Bone marrow (tissue), 2 donors: ENCODE measurements at regions not wholly inside any gene's neighbourhood (a gene's known extent, or its start where the extent isn't known, plus 50 kb on each side); places are given as distances from the start of the nearest gene placed in this dataset.
"Not testable (repeated sequence)": the region's sequence is repeated elsewhere in the genome, so short reads cannot be mapped to it uniquely, and the experiment has no call there.

Source experiments
- DNase-seq, 2 donors: peaks; one replicate each; lab custom pipeline; 2025; lab: John Stamatoyannopoulos, UW

- not testable (repeated sequence) for DNase-seq
Measured at GRCh38 chr7:136419740-136420139, 442.6 kb upstream of the MTPN start.

DNA sequence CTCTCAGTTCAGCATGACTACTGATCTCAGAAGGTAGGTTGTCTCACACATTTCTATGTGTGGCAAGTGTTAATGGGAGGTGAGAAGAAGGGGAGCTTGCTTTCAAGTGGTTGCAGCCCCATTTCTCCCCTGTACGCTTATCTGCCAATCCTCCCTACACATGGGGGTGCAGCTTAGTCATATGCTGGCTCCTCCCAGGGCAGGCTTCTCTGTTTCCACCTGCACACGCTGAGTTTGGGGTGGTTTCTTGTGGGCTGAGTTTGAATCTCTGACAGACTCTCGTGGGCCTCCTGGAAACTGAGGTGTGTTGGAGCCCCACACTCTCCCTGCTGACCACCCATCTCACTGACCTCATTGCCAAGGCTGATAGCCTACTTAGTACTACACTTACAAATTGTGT, 435.8 kb upstream of the MTPN start:
- DNase-seq, result no peak

GRCh38 chr7:136405931-136406777, 429.0 kb upstream of the MTPN start:
- peak in 1 of 2 donors; percentile 13 for DNase-seq

- DNase-seq, result no peak
Measured at GRCh38 chr7:136403591-136403990, 426.4 kb upstream of the MTPN start.

DNA sequence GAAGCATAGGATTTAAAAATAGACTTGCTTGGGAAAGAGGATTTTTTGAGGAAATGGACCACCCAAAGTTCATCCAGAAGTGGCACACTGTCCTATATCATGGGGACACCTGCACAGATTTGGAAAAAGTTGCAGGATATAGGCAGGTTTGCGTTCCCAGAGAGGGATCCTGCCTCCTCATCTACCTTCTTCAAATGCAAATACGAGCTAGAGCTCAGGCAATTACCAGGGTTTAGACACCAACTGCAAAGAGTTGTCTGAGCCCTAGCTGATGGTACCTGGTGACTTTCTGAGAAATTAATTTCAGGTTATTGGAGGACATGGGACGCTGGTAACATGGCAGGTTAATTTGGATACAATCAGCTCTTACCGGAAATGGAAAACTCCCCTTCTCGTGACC, 423.7 kb upstream of the MTPN start:
- DNase-seq, result no peak

- no peak for DNase-seq
Measured at GRCh38 chr7:136399385-136399784, 422.2 kb upstream of the MTPN start.

DNA sequence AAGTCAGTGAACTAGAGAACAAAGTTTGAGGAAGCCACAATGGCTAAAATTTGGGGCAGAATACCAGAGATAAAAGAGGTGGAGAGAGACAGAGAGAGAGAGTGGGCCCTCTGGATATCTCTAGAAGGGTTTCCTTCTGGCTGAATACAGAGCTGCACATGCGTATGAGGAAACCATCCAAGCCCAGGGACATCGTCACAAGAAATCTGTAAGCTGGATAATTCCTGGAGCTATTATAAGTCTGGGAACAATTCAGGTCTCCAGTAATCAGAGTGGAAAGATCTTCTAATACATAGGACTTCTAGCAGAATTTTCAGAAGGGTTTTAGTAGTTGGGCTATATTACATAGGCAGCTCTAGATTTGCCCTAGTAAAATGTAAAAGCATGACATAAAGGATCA, 415.7 kb upstream of the MTPN start:
- DNase-seq, result no peak

DNA sequence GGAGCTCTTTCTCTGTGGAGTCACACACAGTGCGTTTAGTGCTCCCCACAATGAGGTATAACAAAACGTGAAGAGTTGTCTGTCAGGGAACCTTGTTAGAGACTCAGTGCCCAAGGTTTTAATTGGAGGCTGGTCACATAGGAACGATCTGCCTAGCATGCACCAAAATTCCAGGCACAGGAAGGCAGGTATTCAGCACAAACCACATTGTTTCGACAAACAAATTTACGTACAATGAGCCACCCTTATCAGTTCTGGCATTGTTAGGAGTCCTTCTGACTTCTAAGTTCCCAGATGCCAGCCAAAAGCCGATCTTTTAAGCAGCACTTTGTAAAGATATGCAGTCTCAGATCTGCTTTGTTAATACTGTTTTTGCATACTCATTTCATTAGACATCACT, 414.2 kb upstream of the MTPN start:
- DNase-seq, result no peak

GRCh38 chr7:136389933-136390332, 412.8 kb upstream of the MTPN start:
- no peak for DNase-seq

GRCh38 chr7:136386876-136387275, 409.7 kb upstream of the MTPN start:
- DNase-seq, result no peak

DNA sequence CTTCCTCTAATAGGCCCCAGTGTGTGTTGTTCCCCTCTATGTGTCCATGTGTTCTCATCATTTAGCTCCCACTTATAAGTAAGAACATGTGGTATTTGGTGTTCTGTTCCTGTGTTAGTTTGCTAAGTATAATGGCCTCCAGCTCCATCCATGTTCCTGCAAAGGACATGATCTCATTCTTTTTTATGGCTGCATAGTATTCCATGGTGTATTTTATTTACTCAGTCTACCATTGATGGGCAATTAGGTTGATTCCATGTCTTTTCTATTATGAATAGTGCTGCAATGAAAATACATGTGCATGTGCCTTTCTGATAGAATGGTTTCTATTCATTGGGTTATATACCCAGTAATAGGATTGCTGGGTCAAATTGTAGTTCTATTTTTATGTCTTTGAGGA, 394.2 kb upstream of the MTPN start:
- not testable (repeated sequence) for DNase-seq

- DNase-seq, result no peak
Measured at GRCh38 chr7:136370137-136370536, 393.0 kb upstream of the MTPN start.

GRCh38 chr7:136369225-136369624, 392.1 kb upstream of the MTPN start:
- DNase-seq, result no peak

GRCh38 chr7:136359333-136359903, 382.3 kb upstream of the MTPN start:
- no peak for DNase-seq

DNA sequence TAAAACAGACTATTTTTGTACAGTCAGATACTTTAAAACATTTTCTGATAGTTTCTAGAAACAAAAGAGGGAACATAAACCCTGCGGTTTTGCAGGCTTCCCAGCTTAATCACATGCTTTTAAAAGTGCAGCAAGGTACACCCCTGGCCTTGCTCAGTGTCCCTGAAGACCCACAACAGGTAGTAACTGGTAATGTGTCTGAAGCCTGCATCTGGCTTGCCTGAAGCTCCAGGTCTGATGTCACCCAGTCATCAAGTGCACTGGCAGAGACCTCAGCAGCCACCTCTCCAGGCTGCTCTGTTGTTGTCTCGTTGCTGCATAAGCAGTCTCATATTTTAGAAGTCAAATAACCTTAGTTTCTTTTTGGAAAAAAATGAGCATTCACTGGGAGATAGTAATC, 376.1 kb upstream of the MTPN start:
- no peak for DNase-seq

DNA sequence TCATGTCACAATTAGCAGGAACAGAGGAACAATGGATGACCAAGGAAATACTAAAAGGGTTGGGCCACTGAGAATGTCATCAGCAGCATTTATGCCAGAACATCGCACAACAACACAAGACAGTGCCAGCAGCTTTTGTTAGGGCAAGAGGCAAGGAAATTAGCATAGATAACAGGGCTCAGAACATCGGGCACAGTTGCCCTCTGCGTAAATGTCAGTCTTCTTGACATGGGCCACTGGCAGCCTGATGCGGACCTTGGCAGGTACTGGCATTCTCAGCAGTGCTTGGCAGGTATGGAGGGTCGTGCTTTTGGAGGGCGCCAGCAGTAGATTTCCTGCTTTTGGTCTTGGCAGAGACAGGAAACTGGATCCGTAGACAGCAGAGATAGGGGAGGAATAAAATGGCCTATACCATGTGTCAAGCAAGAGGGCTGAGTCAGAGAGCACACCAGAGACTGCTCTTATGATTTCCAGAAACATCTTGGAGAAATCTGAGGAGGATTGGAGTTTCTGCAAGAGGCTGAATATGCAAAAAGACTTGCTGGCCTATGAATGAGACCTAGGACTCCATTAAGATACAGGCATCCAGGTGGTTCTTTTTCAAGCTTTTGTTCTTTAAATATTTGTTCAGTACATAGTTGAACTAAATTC, 371.5 kb upstream of the MTPN start:
- no peak for DNase-seq

DNA sequence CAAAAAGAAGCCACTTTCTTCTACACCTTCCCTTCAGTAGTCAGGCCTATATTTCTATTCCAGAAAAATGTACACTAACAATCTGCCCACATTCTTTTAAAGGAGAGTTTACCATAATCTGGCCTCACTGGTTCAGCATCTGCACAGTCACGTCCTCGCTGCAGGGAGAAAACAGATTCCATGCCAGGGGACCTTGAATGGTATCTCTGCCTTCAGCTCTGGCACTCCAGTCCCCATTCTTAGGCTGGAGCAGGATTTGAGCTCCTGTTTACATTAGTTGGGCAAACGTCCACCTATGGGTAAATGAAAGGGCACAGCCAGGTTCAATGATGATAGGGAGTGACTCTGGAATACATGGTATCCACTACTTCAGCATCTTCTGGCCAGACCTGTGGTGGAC, 371.0 kb upstream of the MTPN start:
- DNase-seq, result no peak

DNA sequence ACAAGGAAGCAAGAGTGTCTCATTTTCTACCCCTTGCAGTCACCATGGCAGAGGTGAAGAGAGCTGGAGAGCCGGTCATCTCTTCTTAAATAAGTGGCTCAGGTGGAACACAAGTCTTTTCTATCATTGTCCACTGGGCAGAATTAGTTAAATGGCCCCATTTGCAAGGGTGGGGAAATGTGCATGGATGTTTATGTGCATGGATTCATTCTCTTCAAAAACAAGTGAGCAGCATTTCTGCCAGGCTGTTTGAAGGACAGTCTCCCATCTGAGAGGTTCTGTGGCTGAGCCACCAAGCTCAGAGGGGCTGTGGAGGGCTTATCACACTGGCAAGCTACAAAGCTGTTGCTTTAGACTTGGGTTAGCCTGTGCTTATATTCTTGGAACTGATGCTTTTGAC, 370.3 kb upstream of the MTPN start:
- DNase-seq, result no peak

DNA sequence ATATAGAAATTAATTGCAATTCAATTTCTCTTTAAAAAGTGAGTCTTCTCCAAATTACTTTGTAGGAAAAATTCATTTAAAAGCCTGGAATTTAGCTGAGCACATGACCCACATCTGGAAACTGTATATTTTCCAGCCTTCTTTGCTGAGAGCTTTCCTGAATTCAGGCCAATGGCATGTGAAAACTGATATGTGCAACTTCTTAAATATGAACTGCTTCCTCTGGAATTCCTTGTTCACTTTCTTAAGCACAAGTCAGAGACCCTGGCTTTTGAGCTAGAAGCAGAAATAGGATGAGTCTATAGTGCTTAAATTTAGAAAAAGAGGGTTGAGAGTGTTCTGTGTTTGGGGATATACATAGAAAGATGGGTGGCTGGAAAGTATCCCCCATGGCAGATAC, 365.1 kb upstream of the MTPN start:
- DNase-seq, result no peak

GRCh38 chr7:136339464-136339863, 362.3 kb upstream of the MTPN start:
- no peak for DNase-seq

DNA sequence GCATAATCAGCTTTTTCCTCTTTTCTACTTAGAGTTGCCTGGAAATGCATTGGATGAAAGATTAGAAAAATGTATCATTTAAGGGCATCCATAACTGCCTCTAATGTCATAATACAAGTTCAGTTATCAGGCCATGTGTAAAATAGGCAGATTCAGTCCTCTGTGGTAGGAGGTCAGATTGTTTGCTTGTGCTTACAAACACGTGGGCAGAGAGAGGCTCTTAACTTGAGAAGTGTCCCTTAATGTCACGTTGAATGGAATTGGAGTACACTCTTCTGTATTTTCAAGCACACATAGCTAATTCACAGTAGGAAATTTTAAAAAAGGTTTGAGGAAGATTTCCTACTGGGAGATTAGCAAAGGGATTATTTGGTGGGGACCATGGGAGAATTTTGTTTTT, 359.8 kb upstream of the MTPN start:
- no peak for DNase-seq

DNA sequence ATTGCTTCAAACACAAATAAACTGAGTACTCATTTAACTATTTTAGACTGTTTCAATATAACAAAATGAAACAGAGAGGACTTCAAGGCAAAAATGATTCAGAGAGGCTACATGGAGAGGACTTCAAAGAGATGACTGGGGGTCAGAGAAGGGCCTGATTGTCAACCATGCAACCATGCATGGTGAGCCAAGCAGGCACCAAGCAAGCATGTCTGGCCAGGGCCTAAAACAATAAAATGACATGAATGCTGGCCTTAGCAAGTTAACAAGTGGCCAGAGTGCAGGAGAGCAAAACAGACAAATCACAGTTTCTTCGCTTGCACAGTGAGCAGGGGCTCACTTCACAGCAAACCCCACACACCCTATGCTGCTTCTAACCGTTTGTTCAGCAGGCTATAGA, 356.5 kb upstream of the MTPN start:
- no peak for DNase-seq

GRCh38 chr7:136326045-136326609, 349.0 kb upstream of the MTPN start:
- DNase-seq, result no peak
